Cardiac muscle cell (in vitro differentiated cells and primary cell): ENCODE measurements at regions not wholly inside any gene's neighbourhood (a gene's known extent, or its start where the extent isn't known, plus 50 kb on each side); places are given as distances from the start of the nearest gene placed in this dataset.

ENCODE experiments used
- DNase-seq, 2 donors: peaks; one replicate each; pipeline versions ENCODE4 v3.0.0 to v3.0.0-alpha.2; 2010 to 2017; ENCODE audit warnings: low read depth in 1 of 2, low spot score in 1 of 2
- H3K27ac ChIP-seq: fragments of 200-600 bp; sonication (generic); 2 replicates; pipeline ENCODE4 v1.5.1; 2016
- H3K27me3 ChIP-seq: fragments of 200-600 bp; sonication (generic); 2 replicates; pipeline ENCODE4 v1.6.0; 2016; ENCODE audit warnings: control low read depth
- H3K36me3 ChIP-seq: fragments of 200-600 bp; sonication (generic); 2 replicates; pipeline ENCODE4 v1.5.1; 2016; ENCODE audit warnings: control low read depth
- H3K4me1 ChIP-seq: fragments of 200-600 bp; sonication (generic); 2 replicates; pipeline ENCODE4 v1.8.1; 2017; ENCODE audit warnings: low read depth, mild to moderate bottlenecking, mixed run types
- H3K4me3 ChIP-seq: fragments of 200-600 bp; sonication (generic); 2 replicates; pipeline ENCODE4 v1.5.1; 2016; ENCODE audit warnings: mild to moderate bottlenecking
- H3K9me3 ChIP-seq: fragments of 200-600 bp; sonication (generic); 2 replicates; pipeline ENCODE4 v1.5.1; 2017; ENCODE audit warnings: low read depth, mild to moderate bottlenecking, control low read depth
- CTCF ChIP-seq: IDR thresholded peaks from 2 replicates; pipeline ENCODE4 v1.5.1; 2012; ENCODE audit warnings: low read depth, mild to moderate bottlenecking, low read length

DNA sequence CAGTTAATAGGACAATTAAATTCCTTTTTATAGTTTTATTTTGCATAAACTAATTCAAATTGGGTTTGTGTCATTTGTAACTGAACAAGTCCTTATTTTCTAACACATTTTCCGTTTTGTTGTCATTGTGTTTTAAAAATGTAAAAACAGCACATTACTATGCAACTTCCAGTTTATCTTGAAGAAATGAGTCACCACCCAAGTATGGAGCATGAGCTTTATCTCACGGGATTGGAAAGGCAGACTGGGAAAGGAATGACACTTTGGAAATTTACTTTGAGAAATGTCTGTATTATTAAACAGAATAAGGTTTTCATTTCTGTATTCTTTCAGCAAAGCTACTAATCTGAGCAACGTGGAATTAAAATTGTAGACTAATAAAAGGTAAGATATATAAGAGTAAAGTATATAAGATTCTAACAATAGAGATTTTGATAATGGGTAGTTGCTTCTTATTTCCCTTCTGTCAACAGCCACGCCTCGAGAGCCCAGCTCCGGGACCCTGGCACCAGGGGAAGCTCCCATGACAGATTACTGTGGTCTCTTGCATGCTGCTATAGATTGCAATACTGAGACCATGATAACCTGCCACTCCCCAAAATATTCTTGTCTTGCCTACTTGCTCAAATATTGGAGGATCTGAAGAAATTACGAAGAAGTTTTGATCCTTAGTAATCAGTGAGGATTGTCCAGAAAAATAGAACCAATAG, 433.1 kb downstream of the CHSY3 start:
- DNase-seq, result peak in 1 of 2 donors; percentile 83
- H3K4me1 ChIP-seq, result no peaks in the 10 kb centered on the region
- no peaks in the 10 kb centered on the region for H3K27me3 ChIP-seq
- no peaks in the 10 kb centered on the region for H3K9me3 ChIP-seq
- H3K27ac ChIP-seq, result no peak overlapping the region
- H3K36me3 ChIP-seq, result no peaks in the 10 kb centered on the region
- no peak overlapping the region for H3K4me3 ChIP-seq
- no peak for TF ChIP-seq CTCF

- TF ChIP-seq CTCF, result no peak
- DNase-seq, result peak in 1 of 2 donors; percentile 46
- no peaks in the 10 kb centered on the region for H3K27me3 ChIP-seq
- no peak overlapping the region for H3K4me3 ChIP-seq
- H3K27ac ChIP-seq, result no peak overlapping the region
- H3K36me3 ChIP-seq, result no peaks in the 10 kb centered on the region
- H3K9me3 ChIP-seq, result no peaks in the 10 kb centered on the region
- no peaks in the 10 kb centered on the region for H3K4me1 ChIP-seq
Measured at GRCh38 chr5:130335117-130335516, 430.9 kb downstream of the CHSY3 start.

- Histone ChIP-seq H3K4me1 (no peaks in the 10 kb centered on the region), H3K36me3 (no peaks in the 10 kb centered on the region), H3K4me3 (no peak overlapping the region), H3K27me3 (no peaks in the 10 kb centered on the region), H3K9me3 (no peaks in the 10 kb centered on the region), H3K27ac (no peak overlapping the region)
- DNase-seq, result peak in 1 of 2 donors; percentile 79
- TF ChIP-seq CTCF, result no peak
Measured at GRCh38 chr5:130333089-130333488, 428.8 kb downstream of the CHSY3 start.

DNA sequence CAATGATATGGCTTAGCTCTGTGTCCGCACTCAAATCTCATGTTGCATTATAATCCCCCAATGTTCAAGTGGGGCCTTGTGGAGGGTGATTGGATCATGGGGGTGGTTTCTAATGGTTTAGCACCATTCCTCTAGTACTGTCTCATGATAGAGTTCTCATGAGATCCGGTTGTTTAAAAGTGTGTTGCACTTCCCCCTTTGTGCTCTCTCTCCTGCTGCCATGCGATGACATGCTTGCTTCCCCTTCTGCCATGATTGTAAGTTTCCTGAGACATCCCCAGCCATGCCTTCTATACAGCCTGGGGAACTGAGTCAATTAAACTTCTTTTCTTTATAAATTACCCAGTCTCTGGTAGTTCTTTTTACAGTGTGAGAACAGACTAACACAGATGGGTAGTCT, 427.1 kb downstream of the CHSY3 start:
- Histone ChIP-seq H3K4me1 (no peaks in the 10 kb centered on the region), H3K9me3 (no peaks in the 10 kb centered on the region), H3K27me3 (no peaks in the 10 kb centered on the region), H3K27ac (no peak overlapping the region), H3K36me3 (no peaks in the 10 kb centered on the region), H3K4me3 (no peak overlapping the region)
- TF ChIP-seq CTCF, result no peak
- DNase-seq, result no peak

DNA sequence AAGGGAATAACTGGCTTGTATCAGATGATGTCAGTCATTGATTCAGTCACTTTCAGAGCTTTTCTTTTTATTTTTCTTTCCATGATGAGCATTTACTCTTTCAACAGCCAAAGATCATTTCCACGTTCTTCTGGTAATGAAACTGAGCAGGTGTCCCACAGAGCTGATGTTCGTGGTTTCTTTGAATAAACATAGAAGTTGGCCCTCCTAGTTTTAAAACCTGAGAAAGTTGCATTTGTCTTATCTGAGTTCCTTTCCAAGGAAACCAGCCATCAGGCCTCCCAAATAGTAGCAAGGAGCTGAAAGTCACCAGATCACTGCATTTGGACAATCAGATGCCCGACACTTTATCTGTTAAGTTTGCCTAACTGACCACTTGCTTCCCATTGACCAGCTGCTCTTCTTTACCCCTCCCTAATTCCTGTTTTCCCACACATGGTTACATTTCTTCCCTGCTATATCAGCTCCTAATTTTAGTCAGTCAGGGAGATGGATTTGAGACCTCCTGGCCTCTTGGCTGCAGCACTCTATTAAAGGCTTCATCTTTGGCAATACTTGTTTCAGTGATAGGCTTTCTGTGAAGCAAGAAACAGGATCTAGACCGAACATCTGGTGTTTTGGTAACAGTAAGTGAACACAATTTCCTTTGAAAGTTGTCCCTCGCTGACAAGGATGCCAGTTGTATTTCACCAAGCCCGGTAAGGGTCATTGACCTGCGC, 420.8 kb downstream of the CHSY3 start:
- no peaks in the 10 kb centered on the region for H3K27me3 ChIP-seq
- DNase-seq, result no peak
- no peaks in the 10 kb centered on the region for H3K36me3 ChIP-seq
- no peaks in the 10 kb centered on the region for H3K9me3 ChIP-seq
- no peak for TF ChIP-seq CTCF
- H3K27ac ChIP-seq, result no peak overlapping the region
- no peak overlapping the region for H3K4me3 ChIP-seq
- no peaks in the 10 kb centered on the region for H3K4me1 ChIP-seq
